Panc1 (cell line): ENCODE measurements at regions not wholly inside any gene's neighbourhood (a gene's known extent, or its start where the extent isn't known, plus 50 kb on each side); places are given as distances from the start of the nearest gene placed in this dataset.

ENCODE experiments used
- ATAC-seq: fragments of 200-7000 bp; cut with Tn5 transposase; 2 replicates; pipeline ENCODE4 v1.9.1; 2020; ENCODE audit warnings: mild to moderate bottlenecking, moderate library complexity
- BruUV-seq: library from RNA; stranded (reverse); fragments of 400-500 nt; replicated peaks from 2 replicates; lab custom pipeline; 2021; lab: Mats Ljungman, UMichigan
- CTCF ChIA-PET: fragments of 300-600 bp; sonication (Branson Sonifier 250); formaldehyde crosslinking; loops from one replicate; lab custom pipeline; 2022; ENCODE audit warnings: antibody characterized with exemption; lab: Charles Lee
- POLR2A ChIA-PET: fragments of 300-600 bp; sonication (Branson Sonifier 250); formaldehyde crosslinking; loops from one replicate; lab custom pipeline; 2022; ENCODE audit warnings: antibody characterized with exemption; lab: Charles Lee
- DNase-seq: peaks from one replicate; pipeline ENCODE4 v3.0.0-alpha.2; 2010; ENCODE audit warnings: low read depth, low spot score
- H3K27ac ChIP-seq: 2 replicates; pipeline ENCODE4 v1.5.1; 2011; ENCODE audit warnings: mild to moderate bottlenecking, low read length, inconsistent platforms
- H3K27me3 ChIP-seq: fragments of 200-500 bp; sonication (Bioruptor generic); 2 replicates; pipeline ENCODE4 v1.6.0; 2014; ENCODE audit warnings: low read length, inconsistent platforms; ENCODE audit not compliant: control insufficient read depth, insufficient read depth
- H3K36me3 ChIP-seq: fragments of 200-500 bp; sonication (Bioruptor generic); 2 replicates; pipeline ENCODE4 v1.5.1; 2014; ENCODE audit warnings: inconsistent platforms, mild to moderate bottlenecking, low read length, moderate library complexity; ENCODE audit not compliant: control insufficient read depth, insufficient read depth
- H3K4me1 ChIP-seq: 2 replicates; pipeline ENCODE4 v1.5.1; 2011; ENCODE audit warnings: inconsistent platforms, mild to moderate bottlenecking, low read length, moderate library complexity; ENCODE audit not compliant: control insufficient read depth, insufficient read depth
- H3K4me3 ChIP-seq, 2 experiments: 2 replicates each; pipeline ENCODE4 v1.5.1; 2011 to 2012; ENCODE audit warnings: low read depth in 2 of 2, low read length in 2 of 2, mild to moderate bottlenecking in 2 of 2, inconsistent platforms in 1 of 2, moderate library complexity in 1 of 2
- H3K9me3 ChIP-seq: fragments of 200-500 bp; sonication (Bioruptor generic); 2 replicates; pipeline ENCODE4 v1.5.1; 2014; ENCODE audit warnings: low read depth, mild to moderate bottlenecking, inconsistent platforms, low read length, moderate library complexity; ENCODE audit not compliant: control insufficient read depth, insufficient read depth
- CTCF ChIP-seq: fragments of 450-650 bp; IDR thresholded peaks from 2 replicates; pipeline ENCODE4 v1.5.1; 2017; ENCODE audit warnings: mild to moderate bottlenecking
- POLR2AphosphoS5 ChIP-seq: IDR thresholded peaks from 2 replicates; pipeline ENCODE4 v1.6.1; 2012; ENCODE audit warnings: mild to moderate bottlenecking, low read depth, low read length, moderate library complexity
- SIN3A ChIP-seq: IDR thresholded peaks from 2 replicates; pipeline ENCODE4 v1.6.1; 2012; ENCODE audit warnings: low read depth, mild to moderate bottlenecking, low read length, moderate library complexity, borderline replicate concordance; ENCODE audit not compliant: insufficient read depth
- TCF7L2 ChIP-seq: IDR thresholded peaks from 2 replicates; pipeline ENCODE4 v1.6.1; 2011; ENCODE audit warnings: mild to moderate bottlenecking, low read depth, low read length, inconsistent platforms
- in situ Hi-C: cut with HindIII; loops from 2 replicates; pipeline ENCODE4 v1.10.0; 2016; ENCODE audit warnings: low sequenced_read_pairs, low pct_unique_long_range_greater_than_20kb
- intact Hi-C: fragments of 100-400 bp; cut with micrococcal nuclease; formaldehyde crosslinking; loops from one replicate; pipeline ENCODE4 v1.10.0; 2022; ENCODE audit not compliant: unreplicated experiment
- TF ChIP-seq, protein P1 (sequence below), 2 experiments: IDR thresholded peaks; 2 replicates each; pipeline ENCODE4 v1.6.1; 2011 to 2012; ENCODE audit warnings: low read depth in 2 of 2, control low read depth in 1 of 2, low read length in 1 of 2, mild to moderate bottlenecking in 1 of 2, moderate library complexity in 1 of 2; ENCODE audit not compliant: insufficient read depth in 1 of 2

GRCh38 chr7:149569726-149570422 lies 72.3 kb upstream of the ZNF746 start:
- no peaks in the 10 kb centered on the region for H3K4me1 ChIP-seq
- ChIA-PET POLR2A (no interaction called here), CTCF (no interaction called here)
- no peak overlapping the region for H3K27ac ChIP-seq
- H3K27me3 ChIP-seq, result no peaks in the 10 kb centered on the region
- no peaks in the 10 kb centered on the region for H3K36me3 ChIP-seq
- no TSS peak for BruUV-seq
- DNase-seq (no peak), ATAC-seq (no peak)
- H3K4me3 ChIP-seq, result no peak overlapping the region
- no peak for TF ChIP-seq CTCF
- H3K9me3 ChIP-seq, result peaks cover 5% of the 10 kb centered on the region; the same call in 1 of the 2 replicates
- in situ Hi-C loops (no loop called here), intact Hi-C loops (no loop called here)

DNA sequence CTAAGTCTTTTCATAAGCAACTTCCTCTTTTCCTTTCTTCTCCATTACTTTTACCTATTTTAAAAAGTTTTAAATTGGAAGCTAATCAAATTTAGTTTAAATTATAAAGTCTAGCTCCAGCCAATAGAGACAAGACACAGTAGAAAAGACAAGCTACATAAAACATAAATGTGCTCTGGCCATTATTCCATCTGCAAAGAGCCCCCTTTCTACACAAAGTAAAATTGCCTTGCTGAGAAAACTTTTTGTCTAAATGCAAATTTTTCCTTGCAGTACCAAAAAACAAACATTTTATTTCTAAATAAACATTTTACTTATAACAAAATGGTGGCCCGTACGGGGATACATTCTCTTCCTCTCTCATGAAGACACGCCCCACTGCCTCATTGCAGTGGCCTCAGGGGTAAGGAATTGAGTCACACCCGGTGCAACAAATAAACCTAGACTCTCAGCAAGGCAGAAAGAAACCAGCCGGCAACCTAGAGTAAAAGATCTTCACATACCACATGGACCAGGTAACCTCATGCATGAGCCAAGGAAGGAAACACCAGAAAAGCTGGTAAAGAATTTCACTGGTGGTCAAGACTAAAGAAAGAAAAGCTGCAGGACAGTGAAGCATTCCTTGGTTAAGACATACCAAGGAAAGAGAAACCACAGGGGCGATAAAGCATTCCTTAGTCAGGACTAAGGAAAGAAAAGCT lies 71.6 kb upstream of the ZNF746 start:
- TF ChIP-seq SIN3A (no peak), TCF7L2 (no peak), CTCF (no peak), POLR2AphosphoS5 (no peak)
- TF ChIP-seq, protein P1, sequence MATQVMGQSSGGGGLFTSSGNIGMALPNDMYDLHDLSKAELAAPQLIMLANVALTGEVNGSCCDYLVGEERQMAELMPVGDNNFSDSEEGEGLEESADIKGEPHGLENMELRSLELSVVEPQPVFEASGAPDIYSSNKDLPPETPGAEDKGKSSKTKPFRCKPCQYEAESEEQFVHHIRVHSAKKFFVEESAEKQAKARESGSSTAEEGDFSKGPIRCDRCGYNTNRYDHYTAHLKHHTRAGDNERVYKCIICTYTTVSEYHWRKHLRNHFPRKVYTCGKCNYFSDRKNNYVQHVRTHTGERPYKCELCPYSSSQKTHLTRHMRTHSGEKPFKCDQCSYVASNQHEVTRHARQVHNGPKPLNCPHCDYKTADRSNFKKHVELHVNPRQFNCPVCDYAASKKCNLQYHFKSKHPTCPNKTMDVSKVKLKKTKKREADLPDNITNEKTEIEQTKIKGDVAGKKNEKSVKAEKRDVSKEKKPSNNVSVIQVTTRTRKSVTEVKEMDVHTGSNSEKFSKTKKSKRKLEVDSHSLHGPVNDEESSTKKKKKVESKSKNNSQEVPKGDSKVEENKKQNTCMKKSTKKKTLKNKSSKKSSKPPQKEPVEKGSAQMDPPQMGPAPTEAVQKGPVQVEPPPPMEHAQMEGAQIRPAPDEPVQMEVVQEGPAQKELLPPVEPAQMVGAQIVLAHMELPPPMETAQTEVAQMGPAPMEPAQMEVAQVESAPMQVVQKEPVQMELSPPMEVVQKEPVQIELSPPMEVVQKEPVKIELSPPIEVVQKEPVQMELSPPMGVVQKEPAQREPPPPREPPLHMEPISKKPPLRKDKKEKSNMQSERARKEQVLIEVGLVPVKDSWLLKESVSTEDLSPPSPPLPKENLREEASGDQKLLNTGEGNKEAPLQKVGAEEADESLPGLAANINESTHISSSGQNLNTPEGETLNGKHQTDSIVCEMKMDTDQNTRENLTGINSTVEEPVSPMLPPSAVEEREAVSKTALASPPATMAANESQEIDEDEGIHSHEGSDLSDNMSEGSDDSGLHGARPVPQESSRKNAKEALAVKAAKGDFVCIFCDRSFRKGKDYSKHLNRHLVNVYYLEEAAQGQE (IDR thresholded peaks at IDR 0.05; ENCODE audit: insufficient read depth in 1 of 2, low read depth in 2 of 2, low read length in 1 of 2), result no peak
- intact Hi-C loops, result no loop called here
- Histone ChIP-seq H3K27ac (no peak overlapping the region), H3K4me3 (no peak overlapping the region), H3K36me3 (no peaks in the 10 kb centered on the region), H3K9me3 (peaks cover 5% of the 10 kb centered on the region; the same call in 1 of the 2 replicates), H3K4me1 (no peaks in the 10 kb centered on the region), H3K27me3 (no peaks in the 10 kb centered on the region)
- ChIA-PET POLR2A (no interaction called here), CTCF (no interaction called here)
- ATAC-seq (no peak), DNase-seq (no peak)
- in situ Hi-C loops, result no loop called here
- no TSS peak for BruUV-seq
